ENCODE measurements at regions not wholly inside any gene's neighbourhood (a gene's known extent, or its start where the extent isn't known, plus 50 kb on each side); places are given as distances from the start of the nearest gene placed in this dataset.

DNA sequence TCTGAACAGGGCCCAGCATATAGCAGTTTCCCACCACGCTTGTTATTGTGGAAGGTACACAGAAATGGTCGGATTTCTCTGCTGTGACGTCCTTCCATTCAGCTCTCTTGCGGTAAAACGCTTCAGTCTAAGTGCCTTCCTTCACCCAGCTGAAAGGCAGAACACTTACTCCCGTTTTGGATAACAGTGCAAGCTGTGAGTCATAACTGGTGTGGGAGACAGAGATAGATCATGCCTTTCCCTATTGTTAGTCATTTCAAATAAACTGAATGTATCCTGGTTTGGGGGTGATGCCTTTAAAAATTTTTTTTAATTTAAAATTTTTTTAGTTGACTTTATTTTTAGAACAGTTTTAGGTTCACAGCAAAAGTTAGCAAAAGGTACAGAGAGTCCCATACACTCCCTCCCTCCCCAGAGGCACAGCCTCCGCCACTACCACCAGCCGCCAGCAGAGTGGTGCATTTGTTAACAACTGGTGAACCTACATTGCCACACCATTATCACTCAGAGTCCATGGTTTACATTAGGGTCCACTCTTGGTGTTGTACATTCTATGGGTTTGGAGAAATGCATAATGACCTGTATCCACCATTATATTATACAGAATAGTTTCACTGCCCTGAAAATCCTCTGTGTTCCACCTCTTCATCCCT, 94.9 kb upstream of the NSMCE3 start:
- DNase-seq, result no peak
- H3K27me3 Mint-ChIP-seq, result peaks cover 21% of the 10 kb centered on the region
- no peaks in the 10 kb centered on the region for H3K36me3 Mint-ChIP-seq (ENCODE audit: low read depth)
- no peak overlapping the region for H3K27ac Mint-ChIP-seq
- H3K4me1 Mint-ChIP-seq (ENCODE audit: low read depth), result no peaks in the 10 kb centered on the region
- H3K9me3 Mint-ChIP-seq, result peaks cover 16% of the 10 kb centered on the region
- H3K4me3 Mint-ChIP-seq, result no peak overlapping the region

DNA sequence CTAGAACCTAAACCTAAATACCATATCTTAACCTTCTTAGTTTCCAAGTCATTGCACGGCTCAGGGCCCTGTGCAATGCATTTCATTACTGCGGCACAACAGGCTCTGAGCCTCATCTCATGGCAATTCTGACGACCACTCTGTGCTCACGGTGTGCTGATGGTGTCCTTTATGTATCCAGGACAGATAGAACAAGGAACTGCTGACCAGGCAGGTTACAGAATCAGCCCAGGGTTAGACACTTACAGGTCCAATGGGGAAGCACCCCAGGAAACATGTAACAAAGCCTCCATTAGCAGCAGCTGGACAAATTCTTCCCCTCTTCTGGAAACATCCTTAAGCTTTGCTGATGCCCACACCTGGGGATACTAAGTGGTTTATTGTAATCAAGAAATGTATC, 91.9 kb upstream of the NSMCE3 start:
- Mint-ChIP-seq H3K27me3 (peaks cover 21% of the 10 kb centered on the region), H3K4me3 (no peak overlapping the region), H3K36me3 (ENCODE audit: low read depth) (no peaks in the 10 kb centered on the region), H3K9me3 (no peaks in the 10 kb centered on the region), H3K4me1 (ENCODE audit: low read depth) (no peaks in the 10 kb centered on the region), H3K27ac (no peak overlapping the region)
- no peak for DNase-seq

DNA sequence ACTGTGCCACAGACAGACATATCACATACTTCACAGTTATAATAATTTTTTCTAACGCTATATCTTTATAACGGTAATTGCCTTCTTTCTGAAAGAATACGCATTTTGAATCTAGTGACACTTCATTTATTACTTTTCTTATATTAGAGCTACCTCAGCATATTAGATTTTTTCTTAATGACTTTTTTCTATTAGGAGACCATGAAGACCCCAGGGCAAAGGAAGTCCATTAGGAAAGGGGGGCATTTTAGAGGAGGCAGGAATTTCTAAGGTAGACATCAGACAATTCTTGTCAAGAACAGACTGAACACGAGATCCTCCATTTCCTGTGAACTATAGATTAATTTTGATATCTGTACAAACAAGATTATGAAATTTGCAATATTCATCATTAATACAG, 90.5 kb upstream of the NSMCE3 start:
- H3K27ac Mint-ChIP-seq, result no peak overlapping the region

DNA sequence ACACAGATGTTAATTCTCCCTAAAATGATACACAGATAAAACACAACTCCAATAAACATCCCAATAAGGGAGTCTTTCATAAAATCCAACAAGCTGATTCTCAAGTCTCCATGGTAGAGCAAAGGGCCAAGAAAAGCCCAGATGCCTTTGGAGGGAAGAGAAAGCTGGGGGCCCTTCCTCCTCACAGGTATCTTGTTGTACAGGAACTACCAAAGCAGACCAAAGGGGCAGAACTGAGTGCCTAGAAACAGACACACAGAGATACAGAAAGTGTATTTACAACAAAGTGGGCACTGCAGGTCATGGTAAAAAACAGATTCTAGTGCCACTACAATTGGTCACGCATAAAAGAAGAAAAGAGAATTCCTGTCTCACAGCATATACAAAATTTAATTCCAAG, 87.2 kb upstream of the NSMCE3 start:
- H3K36me3 Mint-ChIP-seq (ENCODE audit: low read depth), result no peaks in the 10 kb centered on the region
- no peaks in the 10 kb centered on the region for H3K9me3 Mint-ChIP-seq
- H3K27ac Mint-ChIP-seq, result no peak overlapping the region

More for the DNA sequence above, 90.5 kb upstream of the NSMCE3 start:
- no peak overlapping the region for H3K4me3 Mint-ChIP-seq
- no peaks in the 10 kb centered on the region for H3K4me1 Mint-ChIP-seq (ENCODE audit: low read depth)
- DNase-seq, result no peak
- H3K9me3 Mint-ChIP-seq, result no peaks in the 10 kb centered on the region
- H3K27me3 Mint-ChIP-seq, result peaks cover 21% of the 10 kb centered on the region
- no peaks in the 10 kb centered on the region for H3K36me3 Mint-ChIP-seq (ENCODE audit: low read depth)

DNA sequence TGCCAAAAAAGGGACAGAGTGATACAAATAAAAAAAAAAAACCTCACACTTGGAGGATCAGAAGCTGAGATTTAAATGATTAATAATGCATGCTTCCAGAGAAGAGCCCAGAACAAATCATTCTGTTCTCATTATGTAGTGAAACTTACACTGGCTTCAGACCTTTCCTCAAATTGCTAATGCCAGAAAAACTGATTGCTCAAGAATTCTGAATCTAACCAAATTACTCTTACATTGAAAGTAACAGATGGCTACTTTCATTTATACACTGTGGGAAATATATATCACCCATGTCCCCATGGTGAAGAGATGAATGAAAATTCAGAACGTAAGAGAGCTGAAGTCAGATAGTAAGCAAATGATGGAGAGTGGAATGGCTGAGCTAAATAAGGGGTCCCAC, 85.9 kb upstream of the NSMCE3 start:
- no peak for DNase-seq
- H3K9me3 Mint-ChIP-seq, result no peaks in the 10 kb centered on the region
- no peak overlapping the region for H3K4me3 Mint-ChIP-seq
- no peak overlapping the region for H3K27ac Mint-ChIP-seq
- no peaks in the 10 kb centered on the region for H3K4me1 Mint-ChIP-seq (ENCODE audit: low read depth)
- no peaks in the 10 kb centered on the region for H3K36me3 Mint-ChIP-seq (ENCODE audit: low read depth)
- H3K27me3 Mint-ChIP-seq, result peaks cover 12% of the 10 kb centered on the region

More for the DNA sequence above, 87.2 kb upstream of the NSMCE3 start:
- Mint-ChIP-seq H3K4me1 (ENCODE audit: low read depth) (no peaks in the 10 kb centered on the region), H3K4me3 (no peak overlapping the region), H3K27me3 (peaks cover 13% of the 10 kb centered on the region)
- DNase-seq, result no peak

DNA sequence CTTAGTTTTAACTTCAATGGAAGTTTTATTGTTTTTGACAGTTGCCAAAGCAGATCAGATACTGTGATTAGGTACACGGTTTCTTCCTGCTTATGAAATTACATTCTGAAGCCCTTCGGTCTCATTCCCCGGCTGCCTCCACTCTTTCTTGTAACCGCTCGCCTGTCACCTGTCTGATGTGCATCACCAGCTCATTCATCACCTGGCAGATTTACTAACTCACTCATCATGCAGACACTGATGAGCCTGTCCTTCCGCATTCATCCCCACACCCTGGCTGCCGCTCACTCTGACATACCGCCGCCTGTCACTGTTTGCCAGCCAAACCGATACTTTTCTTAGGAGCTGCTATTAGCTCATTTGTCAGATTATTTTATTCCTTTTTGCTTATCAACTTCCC, 82.8 kb upstream of the NSMCE3 start:
- H3K27ac Mint-ChIP-seq, result no peak overlapping the region
- no peaks in the 10 kb centered on the region for H3K36me3 Mint-ChIP-seq (ENCODE audit: low read depth)
- no peaks in the 10 kb centered on the region for H3K9me3 Mint-ChIP-seq
- H3K4me1 Mint-ChIP-seq (ENCODE audit: low read depth), result no peaks in the 10 kb centered on the region
- no peak overlapping the region for H3K4me3 Mint-ChIP-seq
- H3K27me3 Mint-ChIP-seq, result peaks cover 8% of the 10 kb centered on the region
- DNase-seq, result no peak

DNA sequence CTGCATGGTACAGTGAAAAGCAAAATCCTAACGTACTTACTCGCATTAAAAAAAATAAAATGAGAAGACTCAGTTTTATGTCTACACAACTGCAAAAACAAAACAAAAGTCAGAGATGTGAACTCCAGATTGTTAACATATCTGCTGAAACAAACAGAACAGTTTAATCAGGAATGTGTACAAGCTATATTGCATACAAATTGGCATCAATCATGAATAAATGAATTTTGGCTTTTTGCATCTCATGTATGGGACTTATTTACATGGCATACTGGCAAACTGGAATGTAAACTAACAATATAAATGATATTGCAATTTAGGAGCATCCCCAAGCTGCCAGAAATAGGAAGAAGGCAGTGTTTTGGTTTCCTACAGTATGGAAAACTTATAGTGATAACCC, 79.6 kb upstream of the NSMCE3 start:
- H3K4me3 Mint-ChIP-seq, result no peak overlapping the region
- H3K9me3 Mint-ChIP-seq, result no peaks in the 10 kb centered on the region
- H3K27me3 Mint-ChIP-seq, result peaks cover 2% of the 10 kb centered on the region
- H3K27ac Mint-ChIP-seq, result no peak overlapping the region
- H3K36me3 Mint-ChIP-seq (ENCODE audit: low read depth), result no peaks in the 10 kb centered on the region
- no peak for DNase-seq
- no peaks in the 10 kb centered on the region for H3K4me1 Mint-ChIP-seq (ENCODE audit: low read depth)

DNA sequence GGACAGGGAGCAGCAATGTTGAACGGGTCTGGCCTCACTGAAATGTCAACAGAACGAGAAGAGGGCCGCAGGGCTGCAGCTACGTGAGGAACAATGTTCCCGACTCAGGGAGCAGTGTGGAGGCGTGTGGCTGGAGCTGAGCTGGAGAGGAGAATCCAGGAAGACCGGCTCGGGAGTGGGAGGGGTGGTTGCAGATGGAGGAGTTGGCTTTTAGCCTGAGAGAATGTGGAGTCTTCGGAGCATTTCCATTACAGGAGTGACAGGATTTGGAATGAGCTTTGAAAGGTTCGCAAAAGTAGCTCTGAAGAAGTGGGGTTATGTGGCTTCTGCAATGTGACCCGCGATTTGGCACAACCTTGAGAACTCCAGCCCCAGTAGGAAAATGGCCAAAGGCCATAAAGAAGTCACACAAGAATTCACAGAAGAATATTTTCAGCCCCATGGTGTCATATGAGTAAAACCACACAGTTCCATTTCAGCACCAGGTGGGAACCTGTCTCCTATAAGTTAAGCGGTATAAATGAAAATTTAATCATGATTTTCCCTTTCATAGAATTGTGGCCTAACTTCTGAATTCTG, 78.8 kb upstream of the NSMCE3 start:
- Mint-ChIP-seq H3K27me3 (no peaks in the 10 kb centered on the region), H3K4me1 (ENCODE audit: low read depth) (no peaks in the 10 kb centered on the region), H3K4me3 (no peak overlapping the region), H3K36me3 (ENCODE audit: low read depth) (no peaks in the 10 kb centered on the region), H3K27ac (no peak overlapping the region), H3K9me3 (no peaks in the 10 kb centered on the region)
- no peak for DNase-seq

DNA sequence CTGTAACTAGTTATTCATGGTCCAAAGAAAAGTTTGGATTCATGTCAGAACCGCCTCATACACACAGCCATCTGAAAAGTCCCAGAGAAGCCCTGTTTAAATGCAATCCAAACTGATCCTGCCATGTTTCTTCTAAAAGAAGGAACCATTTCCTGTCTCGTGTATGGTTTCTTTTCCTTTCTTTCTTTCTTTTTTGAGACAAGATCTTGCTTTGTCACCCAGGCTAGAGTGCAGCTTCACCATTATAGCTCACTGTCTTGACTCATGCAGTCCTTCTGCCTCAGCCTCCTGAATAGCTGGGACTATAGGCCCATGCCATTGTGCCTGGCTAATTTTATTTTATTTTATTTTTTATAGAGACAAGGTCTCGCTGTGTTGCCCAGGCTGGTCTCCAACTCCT, 77.4 kb upstream of the NSMCE3 start:
- no peak for DNase-seq
- Mint-ChIP-seq H3K27ac (no peak overlapping the region), H3K9me3 (no peaks in the 10 kb centered on the region), H3K36me3 (ENCODE audit: low read depth) (no peaks in the 10 kb centered on the region), H3K4me3 (no peak overlapping the region), H3K4me1 (ENCODE audit: low read depth) (no peaks in the 10 kb centered on the region), H3K27me3 (no peaks in the 10 kb centered on the region)

DNA sequence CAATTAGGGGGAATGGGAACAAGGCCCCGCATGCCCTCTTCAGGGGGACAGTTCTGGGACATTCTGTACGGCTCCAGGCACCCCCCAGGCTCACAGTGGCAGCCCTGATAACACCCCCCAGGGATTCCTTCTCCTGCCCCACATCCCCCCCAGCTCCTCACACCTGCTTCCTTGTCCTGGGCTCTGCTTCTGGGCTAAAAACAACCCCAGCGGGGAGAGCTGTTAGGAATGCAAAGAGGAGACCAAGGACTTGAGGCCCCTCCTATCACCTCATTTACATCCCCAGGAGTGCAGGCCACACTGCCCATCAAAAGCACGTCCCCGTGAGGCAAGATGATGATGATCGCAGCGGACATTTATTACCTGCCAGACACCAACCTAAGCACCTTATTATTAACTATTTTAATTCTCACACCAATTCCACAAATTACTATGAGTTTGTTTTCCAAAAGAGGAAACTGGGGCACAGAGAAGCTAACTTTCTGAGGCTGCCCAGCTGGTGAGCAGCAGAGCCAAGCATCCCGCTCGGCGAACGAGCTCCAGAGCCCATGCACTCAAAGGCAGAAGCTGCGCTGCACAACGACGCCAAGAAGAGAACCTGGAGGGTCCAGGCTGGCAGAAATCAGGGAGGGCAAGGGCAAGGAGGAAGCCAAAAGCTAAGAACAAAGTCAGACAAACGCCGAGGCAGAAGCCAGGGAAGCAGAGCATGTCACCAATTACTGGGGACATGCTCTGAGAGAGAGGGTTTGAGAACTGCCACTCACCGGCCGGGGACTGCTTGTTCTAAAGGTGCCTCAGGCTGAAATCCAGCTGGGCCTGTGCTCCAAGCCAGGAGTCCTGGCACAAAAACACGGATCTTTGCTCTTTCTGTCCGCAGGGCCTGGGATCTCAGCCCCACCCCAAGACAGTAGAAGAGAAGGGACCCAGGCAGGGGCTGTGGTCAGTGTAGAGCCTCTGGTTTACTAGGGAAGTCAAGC, 76.2 kb upstream of the NSMCE3 start:
- H3K27me3 Mint-ChIP-seq, result no peaks in the 10 kb centered on the region
- H3K9me3 Mint-ChIP-seq, result no peaks in the 10 kb centered on the region
- H3K27ac Mint-ChIP-seq, result no peak overlapping the region

DNA sequence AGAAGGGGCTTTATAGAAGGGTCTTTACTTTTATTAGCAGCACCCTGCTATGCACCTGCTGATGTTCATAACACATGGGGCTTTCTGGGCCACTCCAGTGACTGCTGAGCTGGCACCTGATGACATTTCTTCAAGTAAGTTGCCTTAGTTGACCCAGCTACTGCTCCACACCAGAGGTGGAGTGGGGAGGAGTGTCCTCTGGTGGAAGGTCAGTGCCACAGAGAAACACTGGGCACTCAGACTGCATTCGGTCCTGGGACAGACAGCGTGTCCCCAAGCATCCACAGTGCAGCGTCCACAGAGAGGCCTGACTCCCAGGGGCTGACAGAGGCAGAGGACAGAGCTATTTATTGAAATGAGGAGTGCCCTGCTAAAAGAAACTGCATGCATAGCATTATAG, 74.9 kb upstream of the NSMCE3 start:
- no peaks in the 10 kb centered on the region for H3K27me3 Mint-ChIP-seq
- no peak overlapping the region for H3K27ac Mint-ChIP-seq

More for the DNA sequence above, 76.2 kb upstream of the NSMCE3 start:
- no peaks in the 10 kb centered on the region for H3K36me3 Mint-ChIP-seq (ENCODE audit: low read depth)
- H3K4me1 Mint-ChIP-seq (ENCODE audit: low read depth), result no peaks in the 10 kb centered on the region
- DNase-seq, result no peak
- H3K4me3 Mint-ChIP-seq, result no peak overlapping the region

DNA sequence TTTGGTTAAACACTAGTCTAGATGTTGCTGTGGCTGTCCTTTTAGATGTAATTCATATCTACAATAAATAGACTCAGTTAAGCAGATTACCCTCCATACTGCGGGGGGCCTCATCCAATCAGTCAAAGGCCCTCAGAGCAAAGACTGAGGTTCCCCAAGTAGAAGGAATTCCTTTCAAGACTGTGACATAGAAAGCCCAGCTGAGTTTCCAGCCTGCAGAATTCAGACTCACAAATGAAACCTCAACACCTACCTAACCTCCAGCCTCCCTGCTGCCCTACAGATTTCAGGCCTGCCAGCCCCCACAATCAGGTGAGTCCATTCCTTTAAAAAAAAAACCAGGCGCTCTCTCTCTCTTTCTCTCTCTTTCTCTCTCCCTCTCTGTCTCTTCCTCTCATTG, 73.6 kb upstream of the NSMCE3 start:
- Mint-ChIP-seq H3K27ac (no peak overlapping the region), H3K9me3 (no peaks in the 10 kb centered on the region), H3K27me3 (no peaks in the 10 kb centered on the region), H3K36me3 (ENCODE audit: low read depth) (no peaks in the 10 kb centered on the region), H3K4me3 (no peak overlapping the region), H3K4me1 (ENCODE audit: low read depth) (no peaks in the 10 kb centered on the region)
- no peak for DNase-seq

More for the DNA sequence above, 74.9 kb upstream of the NSMCE3 start:
- Mint-ChIP-seq H3K4me1 (ENCODE audit: low read depth) (no peaks in the 10 kb centered on the region), H3K36me3 (ENCODE audit: low read depth) (no peaks in the 10 kb centered on the region), H3K9me3 (no peaks in the 10 kb centered on the region), H3K4me3 (no peak overlapping the region)
- no peak for DNase-seq

DNA sequence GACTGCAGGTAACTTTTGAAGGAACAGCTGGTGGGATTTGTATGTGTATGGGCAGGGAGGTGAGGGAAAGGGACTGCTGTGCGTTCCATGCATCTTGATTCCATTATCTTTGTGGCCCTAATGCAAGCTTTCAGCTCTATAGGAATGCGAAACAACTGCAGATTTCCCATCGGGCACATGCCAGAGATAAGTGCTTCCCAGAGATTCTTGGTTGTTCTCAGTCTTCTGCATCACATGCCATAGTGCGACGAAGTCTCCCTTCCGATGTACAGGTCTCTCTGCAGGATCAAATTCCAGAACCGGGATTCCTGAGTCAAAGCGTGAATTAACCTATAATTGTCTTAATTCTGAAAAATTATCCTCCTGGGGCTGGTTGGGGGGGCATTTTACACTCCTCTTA, 72.6 kb upstream of the NSMCE3 start:
- no peaks in the 10 kb centered on the region for H3K27me3 Mint-ChIP-seq
- H3K36me3 Mint-ChIP-seq (ENCODE audit: low read depth), result no peaks in the 10 kb centered on the region
- H3K4me3 Mint-ChIP-seq, result no peak overlapping the region
- no peaks in the 10 kb centered on the region for H3K4me1 Mint-ChIP-seq (ENCODE audit: low read depth)
- H3K27ac Mint-ChIP-seq, result no peak overlapping the region
- H3K9me3 Mint-ChIP-seq, result no peaks in the 10 kb centered on the region
- DNase-seq, result no peak

DNA sequence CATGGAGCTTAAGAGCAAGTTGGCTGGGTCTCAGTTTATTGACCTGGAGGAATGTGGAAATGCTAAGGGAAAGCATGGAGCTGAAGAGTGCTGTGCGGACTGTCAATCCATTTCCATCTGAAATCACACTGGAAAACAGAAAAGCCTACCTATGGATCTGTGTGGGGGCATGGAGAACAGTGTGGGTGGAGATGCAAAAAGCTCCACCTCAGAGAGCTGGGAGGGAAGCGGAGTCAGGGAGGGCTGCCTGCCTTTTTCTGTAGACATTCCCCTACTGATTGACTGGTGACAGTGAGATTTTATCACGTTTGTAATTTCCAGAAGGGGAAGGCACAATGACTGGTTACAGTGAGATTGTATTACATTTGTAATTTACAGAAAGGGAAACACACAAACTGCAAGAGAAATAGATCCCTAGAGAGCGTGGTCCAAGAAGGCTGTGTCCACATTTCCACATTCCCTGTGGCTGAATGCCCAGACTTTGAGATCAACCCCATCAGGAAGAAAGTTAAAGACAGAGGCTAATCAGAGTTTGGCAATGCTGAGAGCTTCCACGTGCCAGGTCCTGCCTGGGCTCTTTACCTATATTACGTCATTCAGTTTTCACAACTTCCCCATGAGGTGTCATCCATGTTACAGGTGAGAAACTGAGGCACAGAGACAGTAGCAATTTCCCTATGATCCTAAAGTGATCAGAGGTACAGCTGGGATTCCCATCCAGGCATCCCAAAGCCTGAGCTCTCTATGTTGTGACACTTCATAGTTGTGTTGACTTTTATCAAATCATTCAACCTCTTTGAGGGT, 67.7 kb upstream of the NSMCE3 start:
- no peak overlapping the region for H3K27ac Mint-ChIP-seq
- H3K4me3 Mint-ChIP-seq, result no peak overlapping the region
- H3K36me3 Mint-ChIP-seq (ENCODE audit: low read depth), result no peaks in the 10 kb centered on the region
- no peaks in the 10 kb centered on the region for H3K4me1 Mint-ChIP-seq (ENCODE audit: low read depth)
- H3K9me3 Mint-ChIP-seq, result no peaks in the 10 kb centered on the region
- no peak for DNase-seq
- no peaks in the 10 kb centered on the region for H3K27me3 Mint-ChIP-seq

Measured in activated T-cell treated with anti-CD3 and anti-CD28 coated beads, Interleukin-2, amount 50 U/mL, for 24 hours (primary cell).